SK-N-MC (cell line): ENCODE measurements at regions not wholly inside any gene's neighbourhood (a gene's known extent, or its start where the extent isn't known, plus 50 kb on each side); places are given as distances from the start of the nearest gene placed in this dataset.

Source experiments
- EZH2 ChIP-seq: fragments of 200-600 bp; sonication (generic); IDR thresholded peaks from one replicate; pipeline ENCODE4 v1.6.1; 2017; ENCODE audit warnings: antibody characterized with exemption
- FOXP2 ChIP-seq: optimal IDR thresholded peaks from 2 replicates; pipeline ENCODE3; 2011; ENCODE audit warnings: mild to moderate bottlenecking, moderate library complexity; ENCODE audit not compliant: insufficient read depth; ENCODE audit errors: extremely low read length, control extremely low read depth
- POLR2AphosphoS5 ChIP-seq: IDR thresholded peaks from 2 replicates; pipeline ENCODE4 v1.6.1; 2012; ENCODE audit warnings: mild to moderate bottlenecking, low read depth, low read length, borderline replicate concordance

- TF ChIP-seq POLR2AphosphoS5 (no peak), EZH2 (no peak), FOXP2 (no peak)
Observed at GRCh38 chr4:85187106-85187505, 220.6 kb upstream of the WDFY3 start.
